ENCODE measurements at regions not wholly inside any gene's neighbourhood (a gene's known extent, or its start where the extent isn't known, plus 50 kb on each side); places are given as distances from the start of the nearest gene placed in this dataset.

- no peak for FAIRE-seq
- no peak for DNase-seq (ENCODE audit: low spot score in 2 of 2)
These were observed 171.1 kb upstream of the SKOR2 start for GRCh38 chr18:47422524-47422923.

- DNase-seq (ENCODE audit: low spot score in 2 of 2) (no peak), FAIRE-seq (no peak)
These were observed 168.7 kb upstream of the SKOR2 start for GRCh38 chr18:47420130-47420529.

- no peak for FAIRE-seq
- no peak for DNase-seq (ENCODE audit: low spot score in 2 of 2)
These were observed 167.3 kb upstream of the SKOR2 start for GRCh38 chr18:47418746-47419145.

- DNase-seq (ENCODE audit: low spot score in 2 of 2) (no peak), FAIRE-seq (no peak)
These were observed 166.3 kb upstream of the SKOR2 start for GRCh38 chr18:47417807-47418206.

- FAIRE-seq (no peak), DNase-seq (ENCODE audit: low spot score in 2 of 2) (no peak)
These were observed 164.4 kb upstream of the SKOR2 start for GRCh38 chr18:47415881-47416280.

GRCh38 chr18:47413327-47413726 is 161.9 kb upstream of the SKOR2 start:
- FAIRE-seq, result no peak
- DNase-seq (ENCODE audit: low spot score in 2 of 2), result no peak

GRCh38 chr18:47412924-47413323 is 161.5 kb upstream of the SKOR2 start:
- FAIRE-seq, result no peak

GRCh38 chr18:47411159-47411558 is 159.7 kb upstream of the SKOR2 start:
- FAIRE-seq, result no peak

More at GRCh38 chr18:47412924-47413323, 161.5 kb upstream of the SKOR2 start:
- DNase-seq (ENCODE audit: low spot score in 2 of 2), result no peak

GRCh38 chr18:47410139-47410538 is 158.7 kb upstream of the SKOR2 start:
- FAIRE-seq (no peak), DNase-seq (ENCODE audit: low spot score in 2 of 2) (no peak)

More at GRCh38 chr18:47411159-47411558, 159.7 kb upstream of the SKOR2 start:
- no peak for DNase-seq (ENCODE audit: low spot score in 2 of 2)

- DNase-seq (ENCODE audit: low spot score in 2 of 2) (no peak), FAIRE-seq (no peak)
These were observed 158.1 kb upstream of the SKOR2 start for GRCh38 chr18:47409519-47409918.

GRCh38 chr18:47407736-47408135 is 156.3 kb upstream of the SKOR2 start:
- FAIRE-seq (no peak), DNase-seq (ENCODE audit: low spot score in 2 of 2) (no peak)

GRCh38 chr18:47404845-47405244 is 153.4 kb upstream of the SKOR2 start:
- no peak for FAIRE-seq
- no peak for DNase-seq (ENCODE audit: low spot score in 2 of 2)

- no peak for FAIRE-seq
- DNase-seq (ENCODE audit: low spot score in 2 of 2), result no peak
These were observed 152.5 kb upstream of the SKOR2 start for GRCh38 chr18:47403949-47404348.

GRCh38 chr18:47403317-47403716 is 151.9 kb upstream of the SKOR2 start:
- FAIRE-seq (no peak), DNase-seq (ENCODE audit: low spot score in 2 of 2) (no peak)

- FAIRE-seq, result no peak
- DNase-seq (ENCODE audit: low spot score in 2 of 2), result no peak
These were observed 148.0 kb upstream of the SKOR2 start for GRCh38 chr18:47399475-47399874.

GRCh38 chr18:47397671-47398319 is 146.3 kb upstream of the SKOR2 start:
- no peak for DNase-seq (ENCODE audit: low spot score in 2 of 2)

GRCh38 chr18:47391665-47392064 is 140.2 kb upstream of the SKOR2 start:
- no peak for DNase-seq (ENCODE audit: low spot score in 2 of 2)

More at GRCh38 chr18:47397671-47398319, 146.3 kb upstream of the SKOR2 start:
- no peak for FAIRE-seq

GRCh38 chr18:47390410-47391024 is 139.1 kb upstream of the SKOR2 start:
- FAIRE-seq (no peak), DNase-seq (ENCODE audit: low spot score in 2 of 2) (no peak)

More at GRCh38 chr18:47391665-47392064, 140.2 kb upstream of the SKOR2 start:
- no peak for FAIRE-seq

- FAIRE-seq (no peak), DNase-seq (ENCODE audit: low spot score in 2 of 2) (no peak)
These were observed 137.8 kb upstream of the SKOR2 start for GRCh38 chr18:47389210-47389609.

- DNase-seq (ENCODE audit: low spot score in 2 of 2), result no peak
These were observed 136.4 kb upstream of the SKOR2 start for GRCh38 chr18:47387864-47388263.

GRCh38 chr18:47383729-47384128 is 132.3 kb upstream of the SKOR2 start:
- FAIRE-seq (no peak), DNase-seq (ENCODE audit: low spot score in 2 of 2) (no peak)

More at GRCh38 chr18:47387864-47388263, 136.4 kb upstream of the SKOR2 start:
- FAIRE-seq, result no peak

- no peak for DNase-seq (ENCODE audit: low spot score in 2 of 2)
- FAIRE-seq, result no peak
These were observed 130.6 kb upstream of the SKOR2 start for GRCh38 chr18:47381975-47382570.
